ENCODE measurements at regions not wholly inside any gene's neighbourhood (a gene's known extent, or its start where the extent isn't known, plus 50 kb on each side); places are given as distances from the start of the nearest gene placed in this dataset.
"Not testable (repeated sequence)": the region's sequence is repeated elsewhere in the genome, so short reads cannot be mapped to it uniquely, and the experiment has no call there.

- no peak overlapping the region for H3K4me3 ChIP-seq (ENCODE audit: low read length)
- TF ChIP-seq CTCF (conservative IDR thresholded peaks at IDR 0.05; ENCODE audit: low read depth, low read length) = no peak
- no peak for DNase-seq (ENCODE audit: low read depth)
Measured at GRCh38 chr9:94441796-94442195, 113.1 kb upstream of the PCAT7 start.

GRCh38 chr9:94443032-94443722, 111.7 kb upstream of the PCAT7 start:
- DNase-seq (ENCODE audit: low read depth) = no peak
- no peak for TF ChIP-seq CTCF (conservative IDR thresholded peaks at IDR 0.05; ENCODE audit: low read depth, low read length)
- H3K4me3 ChIP-seq (ENCODE audit: low read length) = no peak overlapping the region

GRCh38 chr9:94445863-94446262, 109.0 kb upstream of the PCAT7 start:
- H3K4me3 ChIP-seq (ENCODE audit: low read length) = no peak overlapping the region
- no peak for TF ChIP-seq CTCF (conservative IDR thresholded peaks at IDR 0.05; ENCODE audit: low read depth, low read length)
- DNase-seq (ENCODE audit: low read depth) = no peak

- no peak for TF ChIP-seq CTCF (conservative IDR thresholded peaks at IDR 0.05; ENCODE audit: low read depth, low read length)
- no peak overlapping the region for H3K4me3 ChIP-seq (ENCODE audit: low read length)
- no peak for DNase-seq (ENCODE audit: low read depth)
Measured at GRCh38 chr9:94449486-94449885, 105.4 kb upstream of the PCAT7 start.

GRCh38 chr9:94464790-94465189, 90.1 kb upstream of the PCAT7 start:
- TF ChIP-seq CTCF (conservative IDR thresholded peaks at IDR 0.05; ENCODE audit: low read depth, low read length) = no peak
- no peak overlapping the region for H3K4me3 ChIP-seq (ENCODE audit: low read length)
- no peak for DNase-seq (ENCODE audit: low read depth)

GRCh38 chr9:94472063-94472462, 82.8 kb upstream of the PCAT7 start:
- not testable (repeated sequence) for DNase-seq (ENCODE audit: low read depth); H3K4me3 ChIP-seq (ENCODE audit: low read length)

- no peak for TF ChIP-seq CTCF (conservative IDR thresholded peaks at IDR 0.05; ENCODE audit: low read depth, low read length)
- DNase-seq (ENCODE audit: low read depth) = peak; percentile 2
- H3K4me3 ChIP-seq (ENCODE audit: low read length) = no peak overlapping the region
Measured at GRCh38 chr9:94472806-94473360, 82.0 kb upstream of the PCAT7 start.

Data from retinal pigment epithelial cell (primary cell).